Loucy (cell line): ENCODE measurements at regions not wholly inside any gene's neighbourhood (a gene's known extent, or its start where the extent isn't known, plus 50 kb on each side); places are given as distances from the start of the nearest gene placed in this dataset.

Source experiments
- H2AFZ ChIP-seq: fragments of 200-600 bp; sonication (generic); 2 replicates; pipeline ENCODE4 v1.6.0; 2016; ENCODE audit warnings: antibody characterized with exemption, mild to moderate bottlenecking, low read length, moderate library complexity
- H3F3A ChIP-seq: fragments of 200-600 bp; 2 replicates; pipeline ENCODE4 v1.6.0; 2016; ENCODE audit warnings: antibody characterized with exemption, low read depth, mild to moderate bottlenecking
- H3K27me3 ChIP-seq: fragments of 200-600 bp; sonication (generic); 2 replicates; pipeline ENCODE4 v1.6.1; 2014; ENCODE audit warnings: low read length, mild to moderate bottlenecking; ENCODE audit not compliant: insufficient read depth, poor library complexity, severe bottlenecking
- H3K36me3 ChIP-seq: fragments of 200-600 bp; sonication (generic); 2 replicates; pipeline ENCODE4 v1.6.1; 2016; ENCODE audit warnings: low read length; ENCODE audit not compliant: insufficient read depth
- H3K4me1 ChIP-seq: fragments of 200-600 bp; sonication (generic); 2 replicates; pipeline ENCODE4 v1.5.1; 2014; ENCODE audit warnings: low read length, mild to moderate bottlenecking; ENCODE audit not compliant: insufficient read depth, poor library complexity, severe bottlenecking
- H3K4me2 ChIP-seq: fragments of 200-600 bp; sonication (generic); 2 replicates; pipeline ENCODE4 v1.6.0; 2014; ENCODE audit warnings: antibody characterized with exemption, low read length, low read depth, mild to moderate bottlenecking; ENCODE audit not compliant: poor library complexity, severe bottlenecking
- H3K4me3 ChIP-seq: fragments of 200-600 bp; sonication (generic); 2 replicates; pipeline ENCODE4 v1.5.1; 2014; ENCODE audit warnings: low read length, mild to moderate bottlenecking, mixed read lengths; ENCODE audit not compliant: poor library complexity, severe bottlenecking
- H3K79me2 ChIP-seq: fragments of 200-600 bp; sonication (generic); 2 replicates; pipeline ENCODE4 v1.6.1; 2014; ENCODE audit warnings: low read length; ENCODE audit not compliant: insufficient read depth
- H3K9ac ChIP-seq: fragments of 200-600 bp; sonication (generic); 2 replicates; pipeline ENCODE4 v1.6.0; 2014; ENCODE audit warnings: mild to moderate bottlenecking, low read depth, low read length, moderate library complexity; ENCODE audit not compliant: poor library complexity, severe bottlenecking
- H3K9me2 ChIP-seq: fragments of 200-600 bp; sonication (generic); replicated peaks from 2 replicates; pipeline ENCODE4 v1.6.1; 2016; ENCODE audit warnings: low read depth, low read length, mixed read lengths
- H3K9me3 ChIP-seq: fragments of 200-600 bp; sonication (generic); 2 replicates; pipeline ENCODE4 v1.6.1; 2014; ENCODE audit warnings: mild to moderate bottlenecking, antibody characterized with exemption, low read length, low read depth; ENCODE audit not compliant: insufficient read depth
- H4K20me1 ChIP-seq: fragments of 200-600 bp; sonication (generic); 2 replicates; pipeline ENCODE4 v1.6.0; 2014; ENCODE audit warnings: antibody characterized with exemption, low read length, mild to moderate bottlenecking; ENCODE audit not compliant: insufficient read depth, poor library complexity, severe bottlenecking
- EZH2phosphoT487 ChIP-seq: fragments of 200-600 bp; IDR thresholded peaks from 2 replicates; pipeline ENCODE4 v1.6.1; 2018; ENCODE audit warnings: antibody characterized with exemption, mild to moderate bottlenecking, moderate library complexity, borderline replicate concordance
- TF ChIP-seq, protein P1 (sequence below): fragments of 200-600 bp; sonication (generic); conservative IDR thresholded peaks from 2 replicates; pipeline ENCODE4 v1.5.1; 2014; ENCODE audit warnings: mild to moderate bottlenecking, antibody characterized with exemption, low read length

GRCh38 chr5:26553079-26553478 lies 485.3 kb downstream of the CDH9 start:
- TF ChIP-seq EZH2phosphoT487: no peak

GRCh38 chr5:26543987-26544386 lies 494.4 kb downstream of the CDH9 start:
- Histone ChIP-seq H3K36me3 (no peaks in the 10 kb centered on the region), H3K9me3 (no peaks in the 10 kb centered on the region), H3K4me1 (no peaks in the 10 kb centered on the region), H3K4me3 (no peak overlapping the region), H3K9ac (no peak overlapping the region), H2AFZ (no peak overlapping the region), H4K20me1 (no peaks in the 10 kb centered on the region), H3K4me2 (no peak overlapping the region), H3K9me2 (no peaks in the 10 kb centered on the region), H3K27me3 (no peaks in the 10 kb centered on the region), H3F3A (no peaks in the 10 kb centered on the region), H3K79me2 (no peaks in the 10 kb centered on the region)
- TF ChIP-seq, protein P1, sequence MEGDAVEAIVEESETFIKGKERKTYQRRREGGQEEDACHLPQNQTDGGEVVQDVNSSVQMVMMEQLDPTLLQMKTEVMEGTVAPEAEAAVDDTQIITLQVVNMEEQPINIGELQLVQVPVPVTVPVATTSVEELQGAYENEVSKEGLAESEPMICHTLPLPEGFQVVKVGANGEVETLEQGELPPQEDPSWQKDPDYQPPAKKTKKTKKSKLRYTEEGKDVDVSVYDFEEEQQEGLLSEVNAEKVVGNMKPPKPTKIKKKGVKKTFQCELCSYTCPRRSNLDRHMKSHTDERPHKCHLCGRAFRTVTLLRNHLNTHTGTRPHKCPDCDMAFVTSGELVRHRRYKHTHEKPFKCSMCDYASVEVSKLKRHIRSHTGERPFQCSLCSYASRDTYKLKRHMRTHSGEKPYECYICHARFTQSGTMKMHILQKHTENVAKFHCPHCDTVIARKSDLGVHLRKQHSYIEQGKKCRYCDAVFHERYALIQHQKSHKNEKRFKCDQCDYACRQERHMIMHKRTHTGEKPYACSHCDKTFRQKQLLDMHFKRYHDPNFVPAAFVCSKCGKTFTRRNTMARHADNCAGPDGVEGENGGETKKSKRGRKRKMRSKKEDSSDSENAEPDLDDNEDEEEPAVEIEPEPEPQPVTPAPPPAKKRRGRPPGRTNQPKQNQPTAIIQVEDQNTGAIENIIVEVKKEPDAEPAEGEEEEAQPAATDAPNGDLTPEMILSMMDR: no peak
- no peak for TF ChIP-seq EZH2phosphoT487

More at GRCh38 chr5:26553079-26553478, 485.3 kb downstream of the CDH9 start:
- no peak overlapping the region for H2AFZ ChIP-seq
- H3K79me2 ChIP-seq: no peaks in the 10 kb centered on the region
- H3K4me1 ChIP-seq: no peaks in the 10 kb centered on the region
- no peaks in the 10 kb centered on the region for H3K36me3 ChIP-seq
- no peaks in the 10 kb centered on the region for H3K9me3 ChIP-seq
- H3K9me2 ChIP-seq: no peaks in the 10 kb centered on the region
- no peaks in the 10 kb centered on the region for H4K20me1 ChIP-seq
- H3K4me3 ChIP-seq: no peak overlapping the region
- H3K27me3 ChIP-seq: no peaks in the 10 kb centered on the region
- H3F3A ChIP-seq: no peaks in the 10 kb centered on the region
- no peak overlapping the region for H3K4me2 ChIP-seq
- no peak overlapping the region for H3K9ac ChIP-seq

DNA sequence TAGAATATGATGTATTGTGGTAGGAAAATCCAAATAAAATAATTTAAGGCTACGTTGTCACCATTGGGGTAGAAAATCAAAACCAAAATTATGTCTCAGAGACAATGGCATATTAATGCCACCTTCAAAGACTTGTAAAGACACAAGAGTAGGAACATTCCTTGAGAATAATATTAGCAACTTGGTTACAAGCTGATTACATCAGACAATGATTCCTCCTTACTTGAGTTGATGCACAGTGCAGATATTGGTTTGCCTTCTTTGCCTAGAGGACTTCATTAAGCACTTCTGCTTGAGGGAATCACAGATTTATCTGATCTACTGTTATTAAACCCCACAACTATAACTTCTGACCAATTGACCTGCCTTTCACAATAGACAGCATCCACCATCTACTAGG lies 500.2 kb downstream of the CDH9 start:
- H3K4me1 ChIP-seq: no peaks in the 10 kb centered on the region
- TF ChIP-seq, protein P1: no peak
- TF ChIP-seq EZH2phosphoT487: no peak
- H2AFZ ChIP-seq: no peak overlapping the region
- no peaks in the 10 kb centered on the region for H3K9me3 ChIP-seq
- H3K79me2 ChIP-seq: no peaks in the 10 kb centered on the region
- no peaks in the 10 kb centered on the region for H3K36me3 ChIP-seq
- no peaks in the 10 kb centered on the region for H3K27me3 ChIP-seq
- H4K20me1 ChIP-seq: no peaks in the 10 kb centered on the region
- H3K9me2 ChIP-seq: no peaks in the 10 kb centered on the region
- H3K9ac ChIP-seq: no peak overlapping the region
- no peak overlapping the region for H3K4me2 ChIP-seq
- H3F3A ChIP-seq: no peaks in the 10 kb centered on the region
- H3K4me3 ChIP-seq: no peak overlapping the region

- TF ChIP-seq, protein P1: no peak
- TF ChIP-seq EZH2phosphoT487: no peak
- no peak overlapping the region for H3K4me3 ChIP-seq
These were observed 503.2 kb downstream of the CDH9 start for GRCh38 chr5:26535215-26535614.

More at GRCh38 chr5:26535215-26535614, 503.2 kb downstream of the CDH9 start:
- H3K9me3 ChIP-seq: no peaks in the 10 kb centered on the region
- H3K36me3 ChIP-seq: no peaks in the 10 kb centered on the region
- no peaks in the 10 kb centered on the region for H3K27me3 ChIP-seq
- no peak overlapping the region for H2AFZ ChIP-seq
- no peaks in the 10 kb centered on the region for H3K9me2 ChIP-seq
- no peak overlapping the region for H3K9ac ChIP-seq
- H3K4me2 ChIP-seq: no peak overlapping the region
- H3K79me2 ChIP-seq: no peaks in the 10 kb centered on the region
- H3K4me1 ChIP-seq: no peaks in the 10 kb centered on the region
- H4K20me1 ChIP-seq: no peaks in the 10 kb centered on the region
- no peaks in the 10 kb centered on the region for H3F3A ChIP-seq
